ENCODE measurements at regions not wholly inside any gene's neighbourhood (a gene's known extent, or its start where the extent isn't known, plus 50 kb on each side); places are given as distances from the start of the nearest gene placed in this dataset.

- DNase-seq (ENCODE audit: low read depth in 1 of 2, low spot score in 1 of 2), result no peak
- Histone ChIP-seq H3K27me3 (no peaks in the 10 kb centered on the region), H3K9me3 (ENCODE audit: low read depth) (no peaks in the 10 kb centered on the region), H3K27ac (no peak overlapping the region), H3K4me1 (ENCODE audit: low read depth) (no peaks in the 10 kb centered on the region), H3K36me3 (no peaks in the 10 kb centered on the region), H3K4me3 (no peak overlapping the region)
- no peak for TF ChIP-seq CTCF (IDR thresholded peaks at IDR 0.05; ENCODE audit: low read depth, low read length)
These were observed 168.7 kb upstream of the FMN2 start for GRCh38 chr1:239922778-239923522.

- no peaks in the 10 kb centered on the region for H3K36me3 ChIP-seq
- H3K4me3 ChIP-seq, result no peak overlapping the region
- DNase-seq (ENCODE audit: low read depth in 1 of 2, low spot score in 1 of 2), result no peak
- no peak overlapping the region for H3K27ac ChIP-seq
- no peaks in the 10 kb centered on the region for H3K9me3 ChIP-seq (ENCODE audit: low read depth)
- no peaks in the 10 kb centered on the region for H3K4me1 ChIP-seq (ENCODE audit: low read depth)
- H3K27me3 ChIP-seq, result no peaks in the 10 kb centered on the region
- no peak for TF ChIP-seq CTCF (IDR thresholded peaks at IDR 0.05; ENCODE audit: low read depth, low read length)
These were observed 166.8 kb upstream of the FMN2 start for GRCh38 chr1:239924741-239925350.

- no peak for DNase-seq (ENCODE audit: low read depth in 1 of 2, low spot score in 1 of 2)
- no peak for TF ChIP-seq CTCF (IDR thresholded peaks at IDR 0.05; ENCODE audit: low read depth, low read length)
- H3K27ac ChIP-seq, result no peak overlapping the region
- H3K36me3 ChIP-seq, result no peaks in the 10 kb centered on the region
- H3K4me3 ChIP-seq, result no peak overlapping the region
- no peaks in the 10 kb centered on the region for H3K27me3 ChIP-seq
- H3K9me3 ChIP-seq (ENCODE audit: low read depth), result no peaks in the 10 kb centered on the region
- H3K4me1 ChIP-seq (ENCODE audit: low read depth), result no peaks in the 10 kb centered on the region
These were observed 165.5 kb upstream of the FMN2 start for GRCh38 chr1:239926184-239926583.

GRCh38 chr1:239929317-239929716 lies 162.4 kb upstream of the FMN2 start:
- Histone ChIP-seq H3K27ac (no peak overlapping the region), H3K9me3 (ENCODE audit: low read depth) (no peaks in the 10 kb centered on the region), H3K4me3 (no peak overlapping the region), H3K27me3 (no peaks in the 10 kb centered on the region), H3K36me3 (no peaks in the 10 kb centered on the region), H3K4me1 (ENCODE audit: low read depth) (no peaks in the 10 kb centered on the region)
- TF ChIP-seq CTCF (IDR thresholded peaks at IDR 0.05; ENCODE audit: low read depth, low read length), result no peak
- DNase-seq (ENCODE audit: low read depth in 1 of 2, low spot score in 1 of 2), result no peak

- H3K4me3 ChIP-seq, result no peak overlapping the region
- no peaks in the 10 kb centered on the region for H3K27me3 ChIP-seq
- no peak for DNase-seq (ENCODE audit: low read depth in 1 of 2, low spot score in 1 of 2)
- H3K4me1 ChIP-seq (ENCODE audit: low read depth), result no peaks in the 10 kb centered on the region
- no peak for TF ChIP-seq CTCF (IDR thresholded peaks at IDR 0.05; ENCODE audit: low read depth, low read length)
- no peak overlapping the region for H3K27ac ChIP-seq
- no peaks in the 10 kb centered on the region for H3K9me3 ChIP-seq (ENCODE audit: low read depth)
- H3K36me3 ChIP-seq, result no peaks in the 10 kb centered on the region
These were observed 160.9 kb upstream of the FMN2 start for GRCh38 chr1:239930686-239931262.

Measured in cardiac muscle cell (in vitro differentiated cells and primary cell).